HepG2 (cell line): ENCODE measurements at regions not wholly inside any gene's neighbourhood (a gene's known extent, or its start where the extent isn't known, plus 50 kb on each side); places are given as distances from the start of the nearest gene placed in this dataset.

Experiments
- ATAC-seq: fragments of 200-7000 bp; cut with Tn5 transposase; 3 replicates; pipeline ENCODE4 v1.9.1; 2020; ENCODE audit warnings: mild to moderate bottlenecking, moderate library complexity
- BruUV-seq: library from RNA; stranded (reverse); fragments of 400-500 nt; replicated peaks from 2 replicates; lab custom pipeline; 2021; lab: Mats Ljungman, UMichigan
- CTCF ChIA-PET: fragments of 300-600 bp; formaldehyde crosslinking; extraction: SDS; loops from one replicate; lab custom pipeline; 2021; ENCODE audit warnings: low total read pairs, inconsistent platforms, low intra/inter-chr PET ratio; lab: Yijun Ruan, JAX
- POLR2A ChIA-PET: fragments of 350-600 bp; sonication (Branson Sonifier 250); formaldehyde crosslinking; loops from one replicate; lab custom pipeline; 2020; ENCODE audit warnings: antibody characterized with exemption, inconsistent platforms; lab: Yijun Ruan, JAX
- DNase-seq: peaks from one replicate; pipeline ENCODE4 v3.0.0-alpha.2; 2015; ENCODE audit warnings: low spot score
- FAIRE-seq: peaks from 3 replicates; lab custom pipeline; 2011; peaks lifted over from hg19 to GRCh38; lab: Jason Lieb, UNC
- H2AFZ ChIP-seq: one replicate; pipeline ENCODE4 v1.6.1; 2011; ENCODE audit warnings: low read length, inconsistent platforms
- H3K27ac ChIP-seq: fragments of 300-600 bp; 3 replicates; pipeline ENCODE4 v1.8.0; 2011; ENCODE audit warnings: mixed run types, mild to moderate bottlenecking, mixed read lengths, low read length, inconsistent platforms; ENCODE audit not compliant: insufficient read depth; ENCODE audit errors: extremely low read length
- H3K27me3 ChIP-seq, 2 experiments: fragments of 200-600 bp in 1 of 2; 2 replicates in 1 of 2; 3 replicates in 1 of 2; pipeline versions ENCODE4 v1.6.0 to v1.8.0; 2011; ENCODE audit warnings: low read length in 2 of 2, mild to moderate bottlenecking in 2 of 2, moderate library complexity in 2 of 2, inconsistent platforms in 1 of 2; ENCODE audit not compliant: insufficient read depth in 2 of 2, control insufficient read depth in 1 of 2
- H3K36me3 ChIP-seq, 2 experiments: fragments of 200-600 bp in 1 of 2; replicated peaks in 1 of 2; 2 replicates in 1 of 2; 3 replicates in 1 of 2; pipeline versions ENCODE4 v1.5.1 to v1.8.0; 2011; ENCODE audit warnings: low read length in 2 of 2, inconsistent platforms in 1 of 2; ENCODE audit not compliant: insufficient read depth in 2 of 2, control insufficient read depth in 1 of 2
- H3K4me1 ChIP-seq: 2 replicates; pipeline ENCODE4 v1.5.1; 2012; ENCODE audit warnings: low read length, inconsistent platforms; ENCODE audit not compliant: insufficient read depth
- H3K4me2 ChIP-seq: 2 replicates; pipeline ENCODE4 v1.6.0; 2011; ENCODE audit warnings: low read depth, low read length, inconsistent platforms
- H3K4me3 ChIP-seq, 3 experiments: fragments of 200-600 bp in 1 of 3; sonication (generic), shearing (Covaris generic) in 1 of 3; replicated peaks in 1 of 3; 2 replicates each; pipeline ENCODE4 v1.5.1; 2011 to 2016; ENCODE audit warnings: low read length in 3 of 3, inconsistent platforms in 2 of 3, low read depth in 2 of 3, mild to moderate bottlenecking in 2 of 3, control low read depth in 1 of 3, mixed read lengths in 1 of 3; ENCODE audit not compliant: insufficient read depth in 1 of 3
- H3K79me2 ChIP-seq: one replicate; pipeline ENCODE4 v1.6.1; 2011; ENCODE audit warnings: low read length, inconsistent platforms; ENCODE audit not compliant: insufficient read depth
- H3K9ac ChIP-seq: 2 replicates; pipeline ENCODE4 v1.6.0; 2011; ENCODE audit warnings: mild to moderate bottlenecking, low read depth, low read length, inconsistent platforms; ENCODE audit not compliant: insufficient read depth
- H3K9me3 ChIP-seq: 2 replicates; pipeline ENCODE4 v1.5.1; 2012; ENCODE audit warnings: mild to moderate bottlenecking, low read length
- H4K20me1 ChIP-seq: 2 replicates; pipeline ENCODE4 v1.6.0; 2011; ENCODE audit warnings: inconsistent platforms, mild to moderate bottlenecking, low read length, moderate library complexity; ENCODE audit not compliant: insufficient read depth
- ATF2 ChIP-seq: sonication (generic); formaldehyde crosslinking; IDR thresholded peaks from 2 replicates; pipeline ENCODE4 v1.4.0; 2020; ENCODE audit warnings: missing genetic modification reagents
- ATF7 ChIP-seq, 2 experiments: fragments of 450-650 bp in 1 of 2; sonication (generic) in 1 of 2; formaldehyde crosslinking in 1 of 2; IDR thresholded peaks; 2 replicates each; pipeline versions ENCODE4 v1.4.0 to v1.6.1; 2016 to 2020; ENCODE audit warnings: antibody characterized with exemption in 1 of 2, mild to moderate bottlenecking in 1 of 2, missing genetic modification reagents in 1 of 2
- ISL2 ChIP-seq: sonication (generic); formaldehyde crosslinking; IDR thresholded peaks from 2 replicates; pipeline ENCODE4 v1.5.0; 2020; ENCODE audit warnings: missing genetic modification reagents
- MXD1 ChIP-seq: sonication (generic); formaldehyde crosslinking; IDR thresholded peaks from 2 replicates; pipeline ENCODE4 v1.4.0; 2020; ENCODE audit warnings: mild to moderate bottlenecking, missing genetic modification reagents
- NFKB2 ChIP-seq: sonication (generic); formaldehyde crosslinking; IDR thresholded peaks from 2 replicates; pipeline ENCODE4 v1.4.0; 2020; ENCODE audit warnings: missing genetic modification reagents, borderline replicate concordance
- NONO ChIP-seq, 2 experiments: fragments of 450-650 bp in 1 of 2; sonication (generic) in 1 of 2; formaldehyde crosslinking in 1 of 2; IDR thresholded peaks in 1 of 2; conservative IDR thresholded peaks in 1 of 2; 2 replicates each; pipeline versions ENCODE4 v1.6.1 to v1.8.0; 2017 to 2022; ENCODE audit warnings: mild to moderate bottlenecking in 1 of 2, missing genetic modification reagents in 1 of 2, moderate library complexity in 1 of 2
- ZNF431 ChIP-seq: sonication (generic); formaldehyde crosslinking; IDR thresholded peaks from 2 replicates; pipeline ENCODE4 v1.9.0; 2022; ENCODE audit warnings: missing genetic modification reagents, low read depth, mild to moderate bottlenecking, borderline replicate concordance
- ZZZ3 ChIP-seq: sonication (generic); formaldehyde crosslinking; IDR thresholded peaks from 2 replicates; pipeline ENCODE4 v1.4.0; 2020; ENCODE audit warnings: missing genetic modification reagents, mild to moderate bottlenecking, borderline replicate concordance
- WGBS: methylation state at CpG from one replicate; pipeline ENCODE4 v1.1.6; 2017; ENCODE audit warnings: low lambda C conversion rate; 5-methylcytosine and 5-hydroxymethylcytosine counted together
- in situ Hi-C: cut with HindIII; loops from 2 replicates; pipeline ENCODE4 v1.10.0; 2017; ENCODE audit warnings: low pct_unique_long_range_greater_than_20kb; ENCODE audit not compliant: extremely low pct_ligation_motif_present
- intact Hi-C: fragments of 100-400 bp; cut with micrococcal nuclease; formaldehyde crosslinking; loops from one replicate; pipeline ENCODE4 v1.10.0; 2022; ENCODE audit not compliant: unreplicated experiment

- ATAC-seq (no peak), DNase-seq (no peak), FAIRE-seq (no peak)
- H3K36me3 ChIP-seq: no peaks in the 10 kb centered on the region
- CTCF ChIA-PET: no interaction called here
- intact Hi-C loops: no loop called here
- H3K9me3 ChIP-seq: peaks cover 9% of the 10 kb centered on the region; the same call in 1 of the 2 replicates
- no peaks in the 10 kb centered on the region for H3K79me2 ChIP-seq
- no peaks in the 10 kb centered on the region for H4K20me1 ChIP-seq
- H3K9ac ChIP-seq: no peak overlapping the region
- no peaks in the 10 kb centered on the region; a peak in 1 of 5 replicates for H3K27me3 ChIP-seq
- POLR2A ChIA-PET: no interaction called here
- no peak overlapping the region for H3K4me3 ChIP-seq
- TF ChIP-seq NONO (IDR thresholded peaks at IDR 0.05) (no peak), NONO (CRISPR knock-in tag; conservative IDR thresholded peaks at IDR 0.05) (no peak), MXD1 (no peak), ATF2 (no peak), NFKB2 (CRISPR knock-in tag) (no peak), ZNF431 (CRISPR knock-in tag) (no peak), ISL2 (CRISPR knock-in tag) (no peak)
- WGBS: 3% methylated on average over 1 of the region's 1 CpG
- no peaks in the 10 kb centered on the region for H3K4me1 ChIP-seq
- in situ Hi-C loops: no loop called here
- H3K27ac ChIP-seq: no peak overlapping the region
- BruUV-seq: no TSS peak
- no peak overlapping the region for H2AFZ ChIP-seq
- no peak overlapping the region for H3K4me2 ChIP-seq
Measured at GRCh38 chr16:76940251-76940650, 250.7 kb upstream of the MON1B start.

- Histone ChIP-seq H2AFZ (no peak overlapping the region), H3K79me2 (no peaks in the 10 kb centered on the region), H3K4me2 (no peak overlapping the region), H3K27me3 (no peaks in the 10 kb centered on the region; a peak in 1 of 5 replicates), H4K20me1 (no peaks in the 10 kb centered on the region), H3K9me3 (peaks cover 6% of the 10 kb centered on the region; the same call in 1 of the 2 replicates), H3K9ac (no peak overlapping the region), H3K27ac (no peak overlapping the region), H3K4me1 (no peaks in the 10 kb centered on the region), H3K4me3 (no peak overlapping the region), H3K36me3 (no peaks in the 10 kb centered on the region)
- intact Hi-C loops (no loop called here), in situ Hi-C loops (no loop called here)
- no peak for DNase-seq
- no TSS peak for BruUV-seq
- CTCF ChIA-PET: no interaction called here
- TF ChIP-seq ZZZ3 (no peak), ATF7 (IDR thresholded peaks at IDR 0.05) (peak; percentile 29; the same call in 1 of the 2 replicates), ATF7 (CRISPR knock-in tag; IDR thresholded peaks at IDR 0.05) (no peak)
- WGBS: 34% methylated on average over 1 of the region's 1 CpG
- ATAC-seq: no peak
- POLR2A ChIA-PET: no interaction called here
- no peak for FAIRE-seq
Measured at GRCh38 chr16:76941113-76941512, 249.9 kb upstream of the MON1B start.
